AG10803 (cell line): ENCODE measurements at regions not wholly inside any gene's neighbourhood (a gene's known extent, or its start where the extent isn't known, plus 50 kb on each side); places are given as distances from the start of the nearest gene placed in this dataset.

ENCODE experiments used
- DNase-seq: peaks from one replicate; pipeline ENCODE4 v3.0.0; 2010; ENCODE audit warnings: low read depth
- H3K4me3 ChIP-seq: 2 replicates; pipeline ENCODE4 v1.5.1; 2011; ENCODE audit warnings: mild to moderate bottlenecking, low read length, control low read depth
- CTCF ChIP-seq: conservative IDR thresholded peaks from 2 replicates; pipeline ENCODE4 v1.5.1; 2011; ENCODE audit warnings: mild to moderate bottlenecking, low read length, control low read depth, inconsistent platforms

- no peak for DNase-seq
- no peak overlapping the region for H3K4me3 ChIP-seq
- no peak for TF ChIP-seq CTCF
Measured at GRCh38 chr18:29882620-29883019, 1159.9 kb downstream of the DSC3 start.

GRCh38 chr18:29879763-29880162 lies 1162.8 kb downstream of the DSC3 start:
- DNase-seq: no peak

GRCh38 chr18:29874519-29875098 lies 1167.9 kb downstream of the DSC3 start:
- TF ChIP-seq CTCF: peak; percentile 36
- H3K4me3 ChIP-seq: no peak overlapping the region
- DNase-seq: peak; percentile 13

More at GRCh38 chr18:29879763-29880162, 1162.8 kb downstream of the DSC3 start:
- no peak overlapping the region for H3K4me3 ChIP-seq
- TF ChIP-seq CTCF: no peak

GRCh38 chr18:29873211-29873610 lies 1169.3 kb downstream of the DSC3 start:
- TF ChIP-seq CTCF: no peak

GRCh38 chr18:29871246-29871645 lies 1171.3 kb downstream of the DSC3 start:
- no peak for DNase-seq
- H3K4me3 ChIP-seq: no peak overlapping the region
- TF ChIP-seq CTCF: no peak

More at GRCh38 chr18:29873211-29873610, 1169.3 kb downstream of the DSC3 start:
- DNase-seq: no peak
- no peak overlapping the region for H3K4me3 ChIP-seq

GRCh38 chr18:29862824-29863223 lies 1179.7 kb downstream of the DSC3 start:
- no peak for DNase-seq
- no peak overlapping the region for H3K4me3 ChIP-seq

More at GRCh38 chr18:29862824-29863223, 1179.7 kb downstream of the DSC3 start:
- TF ChIP-seq CTCF: no peak
